MM.1S (cell line): ENCODE measurements at regions not wholly inside any gene's neighbourhood (a gene's known extent, or its start where the extent isn't known, plus 50 kb on each side); places are given as distances from the start of the nearest gene placed in this dataset.

Experiments used
- DNase-seq: peaks from one replicate; pipeline ENCODE4 v3.0.0-alpha.2; 2015
- H2AFZ ChIP-seq: fragments of 300-600 bp; sonication (generic); 2 replicates; pipeline ENCODE4 v1.6.0; 2016; ENCODE audit warnings: antibody characterized with exemption, low read length
- H3F3A ChIP-seq: fragments of 300-600 bp; sonication (generic); 2 replicates; pipeline ENCODE4 v1.6.1; 2016; ENCODE audit warnings: mild to moderate bottlenecking, antibody characterized with exemption, low read length, moderate library complexity, mixed read lengths; ENCODE audit not compliant: insufficient read depth
- H3K27ac ChIP-seq: fragments of 300-600 bp; sonication (generic); 2 replicates; pipeline ENCODE4 v1.5.1; 2016; ENCODE audit warnings: mild to moderate bottlenecking, low read length
- H3K27me3 ChIP-seq: fragments of 300-600 bp; sonication (generic); replicated peaks from 2 replicates; pipeline ENCODE4 v1.6.0; 2016; ENCODE audit warnings: low read length; ENCODE audit not compliant: insufficient read depth
- H3K36me3 ChIP-seq: fragments of 300-600 bp; sonication (generic); replicated peaks from 2 replicates; pipeline ENCODE4 v1.6.1; 2016; ENCODE audit warnings: mild to moderate bottlenecking, low read length, mixed read lengths; ENCODE audit not compliant: insufficient read depth
- H3K4me1 ChIP-seq: fragments of 300-600 bp; sonication (generic); 2 replicates; pipeline ENCODE4 v1.6.1; 2016; ENCODE audit warnings: low read length, mixed read lengths
- H3K4me2 ChIP-seq: fragments of 300-600 bp; sonication (generic); 2 replicates; pipeline ENCODE4 v1.6.0; 2016; ENCODE audit warnings: low read depth, low read length
- H3K4me3 ChIP-seq: fragments of 300-600 bp; sonication (generic); 2 replicates; pipeline ENCODE4 v1.5.1; 2016; ENCODE audit warnings: low read length, mixed read lengths
- H3K79me2 ChIP-seq: fragments of 300-600 bp; sonication (generic); 2 replicates; pipeline ENCODE4 v1.6.1; 2016; ENCODE audit warnings: mixed run types, low read length, mixed read lengths
- H3K9ac ChIP-seq: fragments of 300-600 bp; sonication (generic); 2 replicates; pipeline ENCODE4 v1.6.1; 2016; ENCODE audit warnings: low read length, mixed read lengths
- H3K9me2 ChIP-seq: fragments of 300-600 bp; sonication (generic); replicated peaks from 2 replicates; pipeline ENCODE4 v1.6.1; 2016; ENCODE audit warnings: mild to moderate bottlenecking, low read length, mixed read lengths; ENCODE audit not compliant: insufficient read depth
- H3K9me3 ChIP-seq: fragments of 300-600 bp; sonication (generic); replicated peaks from 2 replicates; pipeline ENCODE4 v1.6.1; 2016; ENCODE audit warnings: mild to moderate bottlenecking, low read length, mixed read lengths; ENCODE audit not compliant: insufficient read depth
- H4K20me1 ChIP-seq: fragments of 300-600 bp; sonication (generic); 2 replicates; pipeline ENCODE4 v1.6.1; 2016; ENCODE audit warnings: mild to moderate bottlenecking, low read length, moderate library complexity, mixed read lengths; ENCODE audit not compliant: insufficient read depth
- CTCF ChIP-seq: fragments of 300-600 bp; sonication (generic); IDR thresholded peaks from 2 replicates; pipeline ENCODE4 v1.5.1; 2016; ENCODE audit warnings: antibody characterized with exemption, low read length, mixed read lengths
- EZH2 ChIP-seq: fragments of 300-600 bp; sonication (generic); optimal IDR thresholded peaks from 2 replicates; pipeline ENCODE3; 2017; ENCODE audit warnings: low read depth, mild to moderate bottlenecking, antibody characterized with exemption, low read length, mixed read lengths
- EZH2phosphoT487 ChIP-seq: fragments of 300-600 bp; sonication (generic); IDR thresholded peaks from 2 replicates; pipeline ENCODE4 v1.6.1; 2018; ENCODE audit warnings: antibody characterized with exemption, low read length

GRCh38 chr18:67776929-67777328 lies 260.4 kb upstream of the DSEL start:
- H3K9me3 ChIP-seq, result no peaks in the 10 kb centered on the region
- no peaks in the 10 kb centered on the region for H3K36me3 ChIP-seq
- H2AFZ ChIP-seq, result no peak overlapping the region
- DNase-seq, result no peak
- no peaks in the 10 kb centered on the region for H3K4me1 ChIP-seq
- H3K9me2 ChIP-seq, result no peaks in the 10 kb centered on the region
- no peak overlapping the region for H3K4me3 ChIP-seq
- H3F3A ChIP-seq, result no peaks in the 10 kb centered on the region
- no peaks in the 10 kb centered on the region for H4K20me1 ChIP-seq
- H3K9ac ChIP-seq, result no peak overlapping the region
- no peaks in the 10 kb centered on the region for H3K27me3 ChIP-seq
- no peaks in the 10 kb centered on the region for H3K79me2 ChIP-seq
- H3K27ac ChIP-seq, result no peak overlapping the region
- TF ChIP-seq EZH2phosphoT487, result no peak
- no peak for TF ChIP-seq EZH2
- TF ChIP-seq CTCF, result no peak
- H3K4me2 ChIP-seq, result no peak overlapping the region

GRCh38 chr18:67771271-67771670 lies 254.8 kb upstream of the DSEL start:
- no peak overlapping the region for H3K9ac ChIP-seq

GRCh38 chr18:67770520-67770919 lies 254.0 kb upstream of the DSEL start:
- H3K9me2 ChIP-seq, result no peaks in the 10 kb centered on the region
- no peak overlapping the region for H3K4me2 ChIP-seq
- no peak overlapping the region for H2AFZ ChIP-seq
- no peaks in the 10 kb centered on the region for H3K36me3 ChIP-seq
- no peaks in the 10 kb centered on the region for H3K79me2 ChIP-seq
- no peaks in the 10 kb centered on the region for H3F3A ChIP-seq
- no peak for DNase-seq
- H4K20me1 ChIP-seq, result no peaks in the 10 kb centered on the region
- H3K27ac ChIP-seq, result no peak overlapping the region
- TF ChIP-seq EZH2, result no peak
- no peak for TF ChIP-seq CTCF
- no peak for TF ChIP-seq EZH2phosphoT487
- H3K4me3 ChIP-seq, result no peak overlapping the region
- no peaks in the 10 kb centered on the region for H3K27me3 ChIP-seq
- no peaks in the 10 kb centered on the region for H3K9me3 ChIP-seq
- no peaks in the 10 kb centered on the region for H3K4me1 ChIP-seq
- no peak overlapping the region for H3K9ac ChIP-seq

More at GRCh38 chr18:67771271-67771670, 254.8 kb upstream of the DSEL start:
- Histone ChIP-seq H3K36me3 (no peaks in the 10 kb centered on the region), H3K4me1 (no peaks in the 10 kb centered on the region), H3K4me3 (no peak overlapping the region), H3F3A (no peaks in the 10 kb centered on the region), H3K79me2 (no peaks in the 10 kb centered on the region), H3K27ac (no peak overlapping the region), H3K9me3 (no peaks in the 10 kb centered on the region), H2AFZ (no peak overlapping the region), H4K20me1 (no peaks in the 10 kb centered on the region), H3K9me2 (no peaks in the 10 kb centered on the region), H3K4me2 (no peak overlapping the region), H3K27me3 (no peaks in the 10 kb centered on the region)
- no peak for DNase-seq
- TF ChIP-seq EZH2 (no peak), CTCF (no peak), EZH2phosphoT487 (no peak)
